Left lung (tissue), 4 donors: ENCODE measurements at regions not wholly inside any gene's neighbourhood (a gene's known extent, or its start where the extent isn't known, plus 50 kb on each side); places are given as distances from the start of the nearest gene placed in this dataset.

Experiments used
- ATAC-seq: fragments of 200-7000 bp; cut with Tn5 transposase; one replicate; pipeline ENCODE4 v1.9.1; 2020; ENCODE audit warnings: moderate library complexity
- DNase-seq, 4 donors: peaks; one replicate each; pipeline ENCODE4 v3.0.0-alpha.2; 2013 to 2020
- H3K27ac ChIP-seq, 2 donors: fragments of 200-600 bp; sonication (generic) in 1 of 2; one replicate each; pipeline versions ENCODE4 v1.5.0 to v1.8.0; 2020 to 2021
- H3K27me3 ChIP-seq, 2 donors: fragments of 200-600 bp; sonication (generic) in 1 of 2; one replicate each; pipeline versions ENCODE4 v1.5.0 to v1.8.0; 2020 to 2021
- H3K36me3 ChIP-seq, 2 donors: fragments of 200-600 bp; sonication (generic) in 1 of 2; one replicate each; pipeline versions ENCODE4 v1.5.0 to v1.8.0; 2020 to 2021
- H3K4me1 ChIP-seq, 2 donors: fragments of 200-600 bp; one replicate each; pipeline ENCODE4 v1.8.0; 2021
- H3K4me3 ChIP-seq, 2 donors: fragments of 200-600 bp; sonication (generic) in 1 of 2; one replicate each; pipeline versions ENCODE4 v1.5.0 to v1.8.0; 2020 to 2021; ENCODE audit warnings: mild to moderate bottlenecking in 1 of 2
- H3K9me3 ChIP-seq, 2 donors: fragments of 200-600 bp; sonication (generic) in 1 of 2; one replicate each; pipeline versions ENCODE4 v1.5.0 to v1.8.0; 2020 to 2021
- intact Hi-C, 2 donors: fragments of 100-400 bp; cut with DNase I; formaldehyde crosslinking; loops; one replicate each; pipeline versions ENCODE4 v1.11.2 to v1.14.2; 2022
- TF ChIP-seq, protein P1 (sequence below), 2 donors: fragments of 200-600 bp; sonication (generic) in 1 of 2; IDR thresholded peaks; one replicate each; pipeline versions ENCODE4 v1.5.0 to v1.8.0; 2021; ENCODE audit warnings: antibody characterized with exemption in 2 of 2
- donor health status: DM: no; HTN: yes; CAD: no.
- donor health status: DM: no; HTN: no; CAD: no.

DNA sequence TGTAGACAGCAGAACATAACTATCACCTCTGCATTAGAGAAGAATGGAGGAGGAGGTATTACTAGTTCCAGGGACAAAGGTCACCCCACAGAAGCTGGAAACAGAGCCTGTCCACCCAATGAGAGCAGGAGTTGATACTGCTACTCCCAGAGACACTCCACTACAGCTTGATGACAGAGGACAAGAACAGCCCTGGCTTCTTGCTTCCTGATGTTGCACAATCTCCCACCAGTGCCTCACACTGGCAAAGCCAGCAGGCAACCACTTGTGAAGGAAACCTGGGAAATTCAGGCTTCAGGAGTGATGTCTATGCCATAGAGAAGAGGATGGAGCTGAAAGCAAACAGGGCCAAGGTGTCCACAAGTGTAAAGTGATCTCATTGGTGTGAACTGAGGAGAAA, 78.0 kb upstream of the POU1F1 start:
- TF ChIP-seq, protein P1, sequence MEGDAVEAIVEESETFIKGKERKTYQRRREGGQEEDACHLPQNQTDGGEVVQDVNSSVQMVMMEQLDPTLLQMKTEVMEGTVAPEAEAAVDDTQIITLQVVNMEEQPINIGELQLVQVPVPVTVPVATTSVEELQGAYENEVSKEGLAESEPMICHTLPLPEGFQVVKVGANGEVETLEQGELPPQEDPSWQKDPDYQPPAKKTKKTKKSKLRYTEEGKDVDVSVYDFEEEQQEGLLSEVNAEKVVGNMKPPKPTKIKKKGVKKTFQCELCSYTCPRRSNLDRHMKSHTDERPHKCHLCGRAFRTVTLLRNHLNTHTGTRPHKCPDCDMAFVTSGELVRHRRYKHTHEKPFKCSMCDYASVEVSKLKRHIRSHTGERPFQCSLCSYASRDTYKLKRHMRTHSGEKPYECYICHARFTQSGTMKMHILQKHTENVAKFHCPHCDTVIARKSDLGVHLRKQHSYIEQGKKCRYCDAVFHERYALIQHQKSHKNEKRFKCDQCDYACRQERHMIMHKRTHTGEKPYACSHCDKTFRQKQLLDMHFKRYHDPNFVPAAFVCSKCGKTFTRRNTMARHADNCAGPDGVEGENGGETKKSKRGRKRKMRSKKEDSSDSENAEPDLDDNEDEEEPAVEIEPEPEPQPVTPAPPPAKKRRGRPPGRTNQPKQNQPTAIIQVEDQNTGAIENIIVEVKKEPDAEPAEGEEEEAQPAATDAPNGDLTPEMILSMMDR (IDR thresholded peaks at IDR 0.05) = no peak
- H3K9me3 ChIP-seq = no peaks in the 10 kb centered on the region
- H3K4me3 ChIP-seq = no peak overlapping the region
- ATAC-seq (peak; percentile 66), DNase-seq (no peak)
- no peaks in the 10 kb centered on the region for H3K27me3 ChIP-seq
- no peaks in the 10 kb centered on the region for H3K36me3 ChIP-seq
- no peak overlapping the region for H3K27ac ChIP-seq
- no peaks in the 10 kb centered on the region for H3K4me1 ChIP-seq
- intact Hi-C loops = no loop called here

DNA sequence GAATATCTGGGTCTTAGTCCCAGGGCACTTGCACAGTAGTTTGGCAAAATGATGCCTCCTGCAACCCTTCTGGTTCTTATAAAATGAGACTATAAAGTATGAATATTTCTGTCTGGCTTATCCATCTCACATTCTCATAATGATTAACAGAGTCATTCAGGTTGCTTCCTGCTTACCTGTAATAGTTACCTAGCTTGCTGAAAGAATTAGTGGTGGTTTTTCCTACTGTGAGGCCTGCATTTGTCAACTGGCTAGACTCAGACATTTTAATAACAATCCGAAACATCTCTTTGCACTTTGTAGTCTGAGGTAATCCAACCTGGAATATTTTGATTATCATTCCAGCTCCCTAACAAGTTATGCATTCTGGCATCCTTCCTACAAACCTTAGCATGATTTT, 75.6 kb upstream of the POU1F1 start:
- TF ChIP-seq, protein P1 (IDR thresholded peaks at IDR 0.05) = no peak
- H3K9me3 ChIP-seq = no peaks in the 10 kb centered on the region
- no peak overlapping the region for H3K4me3 ChIP-seq
- ATAC-seq = peak; percentile 64
- DNase-seq = no peak
- intact Hi-C loops = no loop called here
- H3K36me3 ChIP-seq = no peaks in the 10 kb centered on the region
- H3K27ac ChIP-seq = no peak overlapping the region
- no peaks in the 10 kb centered on the region for H3K27me3 ChIP-seq
- no peaks in the 10 kb centered on the region for H3K4me1 ChIP-seq

- intact Hi-C loops = no loop called here
- Histone ChIP-seq H3K27ac (no peak overlapping the region), H3K27me3 (no peaks in the 10 kb centered on the region), H3K9me3 (no peaks in the 10 kb centered on the region), H3K4me3 (no peak overlapping the region), H3K4me1 (no peaks in the 10 kb centered on the region), H3K36me3 (no peaks in the 10 kb centered on the region)
- ATAC-seq (peak; percentile 96), DNase-seq (peak in 1 of 4 donors; percentile 45)
- TF ChIP-seq, protein P1 (IDR thresholded peaks at IDR 0.05) = peak; percentile 75 to 90
Measured at GRCh38 chr3:87350367-87351199, 74.2 kb upstream of the POU1F1 start.

GRCh38 chr3:87349833-87350232, 73.4 kb upstream of the POU1F1 start:
- ATAC-seq (no peak), DNase-seq (no peak)
- no peak overlapping the region for H3K4me3 ChIP-seq
- no peaks in the 10 kb centered on the region for H3K27me3 ChIP-seq
- H3K36me3 ChIP-seq = no peaks in the 10 kb centered on the region
- TF ChIP-seq, protein P1 (IDR thresholded peaks at IDR 0.05) = no peak
- intact Hi-C loops = no loop called here
- H3K4me1 ChIP-seq = no peaks in the 10 kb centered on the region
- no peak overlapping the region for H3K27ac ChIP-seq
- no peaks in the 10 kb centered on the region for H3K9me3 ChIP-seq

DNA sequence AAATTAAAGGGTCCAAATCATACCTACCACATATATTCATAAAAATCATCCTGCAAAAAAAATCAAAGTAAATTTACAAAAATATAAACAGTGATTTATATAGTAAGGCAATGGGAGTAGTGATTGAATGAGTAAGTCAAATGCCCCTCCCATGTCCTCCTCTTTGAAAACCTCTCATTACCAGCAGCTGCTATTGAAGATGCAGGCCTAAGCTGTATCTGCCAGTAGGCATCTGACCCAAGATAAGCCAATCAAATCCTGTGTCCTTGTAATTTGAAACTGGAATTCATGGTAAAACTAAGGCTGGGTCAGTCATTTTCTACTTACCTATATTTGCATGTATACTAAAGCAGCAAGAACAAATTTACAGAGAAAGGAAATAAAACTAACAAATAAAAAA, 60.4 kb upstream of the POU1F1 start:
- no peaks in the 10 kb centered on the region for H3K27me3 ChIP-seq
- intact Hi-C loops = no loop called here
- no peak for ATAC-seq
- no peak overlapping the region for H3K27ac ChIP-seq
- H3K9me3 ChIP-seq = no peaks in the 10 kb centered on the region
- DNase-seq = no peak
- H3K36me3 ChIP-seq = no peaks in the 10 kb centered on the region
- H3K4me1 ChIP-seq = no peaks in the 10 kb centered on the region
- H3K4me3 ChIP-seq = no peak overlapping the region
- TF ChIP-seq, protein P1 (IDR thresholded peaks at IDR 0.05) = no peak
